BJ (cell line): ENCODE measurements at regions not wholly inside any gene's neighbourhood (a gene's known extent, or its start where the extent isn't known, plus 50 kb on each side); places are given as distances from the start of the nearest gene placed in this dataset.
"Not testable (repeated sequence)": the region's sequence is repeated elsewhere in the genome, so short reads cannot be mapped to it uniquely, and the experiment has no call there.

Experiments used
- CTCF ChIA-PET: fragments of 350-600 bp; formaldehyde crosslinking; extraction: SDS; loops from one replicate; lab custom pipeline; 2021; ENCODE audit warnings: antibody characterized with exemption, inconsistent platforms; lab: Yijun Ruan, JAX
- POLR2A ChIA-PET: fragments of 300-600 bp; sonication (Branson Sonifier 250); formaldehyde crosslinking; extraction: SDS; loops from one replicate; lab custom pipeline; 2021; ENCODE audit warnings: antibody characterized with exemption; lab: Charles Lee
- DNase-seq: peaks from one replicate; pipeline ENCODE4 v3.0.0-alpha.2; 2011; ENCODE audit warnings: low read depth
- H3K27me3 ChIP-seq: 2 replicates; pipeline ENCODE4 v1.6.0; 2011; ENCODE audit warnings: low read length; ENCODE audit not compliant: control insufficient read depth, insufficient read depth
- H3K36me3 ChIP-seq: 2 replicates; pipeline ENCODE4 v1.5.1; 2011; ENCODE audit warnings: low read length; ENCODE audit not compliant: control insufficient read depth, insufficient read depth
- H3K4me3 ChIP-seq: 2 replicates; pipeline ENCODE4 v1.5.1; 2011; ENCODE audit warnings: low read depth, mild to moderate bottlenecking, control low read depth, low read length
- TF ChIP-seq, protein P1 (sequence below): IDR thresholded peaks from 2 replicates; pipeline ENCODE4 v1.5.1; 2011; ENCODE audit warnings: low read depth, mild to moderate bottlenecking, control low read depth, inconsistent platforms, low read length, moderate library complexity; ENCODE audit not compliant: insufficient read depth

DNA sequence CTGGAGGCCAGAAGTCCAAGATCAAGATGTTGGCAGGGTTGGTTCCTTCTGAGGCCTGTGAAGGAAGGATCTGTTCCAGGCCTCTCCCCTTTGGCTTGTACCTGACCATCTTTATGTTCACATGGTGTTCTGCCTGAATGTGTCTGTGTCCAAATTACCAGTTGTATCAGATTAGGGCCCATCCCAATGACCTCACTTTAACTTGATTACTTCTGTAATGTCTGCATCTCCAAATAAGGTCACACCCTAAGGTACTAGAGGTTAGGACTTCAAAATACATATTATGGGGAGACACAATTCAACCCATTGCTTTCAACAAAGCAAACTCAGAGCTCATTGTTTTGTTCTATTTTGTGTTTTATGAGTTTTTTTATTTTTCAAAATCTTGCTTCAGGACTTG, 75.7 kb downstream of the TNFAIP3 start:
- H3K27me3 ChIP-seq: no peaks in the 10 kb centered on the region
- TF ChIP-seq, protein P1, sequence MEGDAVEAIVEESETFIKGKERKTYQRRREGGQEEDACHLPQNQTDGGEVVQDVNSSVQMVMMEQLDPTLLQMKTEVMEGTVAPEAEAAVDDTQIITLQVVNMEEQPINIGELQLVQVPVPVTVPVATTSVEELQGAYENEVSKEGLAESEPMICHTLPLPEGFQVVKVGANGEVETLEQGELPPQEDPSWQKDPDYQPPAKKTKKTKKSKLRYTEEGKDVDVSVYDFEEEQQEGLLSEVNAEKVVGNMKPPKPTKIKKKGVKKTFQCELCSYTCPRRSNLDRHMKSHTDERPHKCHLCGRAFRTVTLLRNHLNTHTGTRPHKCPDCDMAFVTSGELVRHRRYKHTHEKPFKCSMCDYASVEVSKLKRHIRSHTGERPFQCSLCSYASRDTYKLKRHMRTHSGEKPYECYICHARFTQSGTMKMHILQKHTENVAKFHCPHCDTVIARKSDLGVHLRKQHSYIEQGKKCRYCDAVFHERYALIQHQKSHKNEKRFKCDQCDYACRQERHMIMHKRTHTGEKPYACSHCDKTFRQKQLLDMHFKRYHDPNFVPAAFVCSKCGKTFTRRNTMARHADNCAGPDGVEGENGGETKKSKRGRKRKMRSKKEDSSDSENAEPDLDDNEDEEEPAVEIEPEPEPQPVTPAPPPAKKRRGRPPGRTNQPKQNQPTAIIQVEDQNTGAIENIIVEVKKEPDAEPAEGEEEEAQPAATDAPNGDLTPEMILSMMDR: no peak
- no peak overlapping the region for H3K4me3 ChIP-seq
- DNase-seq: no peak
- H3K36me3 ChIP-seq: no peaks in the 10 kb centered on the region
- CTCF ChIA-PET: interaction anchor here (1.0 to 7.2 kb wide), 7 partner anchors 9 to 244 kb away, joined by 3 to 37 read pairs (median 7); partner anchors contain the start of gene TNFAIP3
- POLR2A ChIA-PET: interaction anchor here (0.5 kb wide), 1 partner anchor 248 kb away, joined by 8 read pairs; no protein-coding TSS in a partner anchor

GRCh38 chr6:137944381-137944780, 77.3 kb downstream of the TNFAIP3 start:
- CTCF ChIA-PET: interaction anchor here (0.5 to 7.2 kb wide), 40 partner anchors 9 to 271 kb away, joined by 3 to 38 read pairs (median 5); partner anchors contain the start of gene TNFAIP3
- POLR2A ChIA-PET: interaction anchor here (0.6 kb wide), 1 partner anchor 1426 kb away, joined by 3 read pairs; no protein-coding TSS in a partner anchor
- not testable (repeated sequence) for H3K27me3 ChIP-seq, H3K36me3 ChIP-seq, H3K4me3 ChIP-seq
- peak; percentile 50 for DNase-seq

DNA sequence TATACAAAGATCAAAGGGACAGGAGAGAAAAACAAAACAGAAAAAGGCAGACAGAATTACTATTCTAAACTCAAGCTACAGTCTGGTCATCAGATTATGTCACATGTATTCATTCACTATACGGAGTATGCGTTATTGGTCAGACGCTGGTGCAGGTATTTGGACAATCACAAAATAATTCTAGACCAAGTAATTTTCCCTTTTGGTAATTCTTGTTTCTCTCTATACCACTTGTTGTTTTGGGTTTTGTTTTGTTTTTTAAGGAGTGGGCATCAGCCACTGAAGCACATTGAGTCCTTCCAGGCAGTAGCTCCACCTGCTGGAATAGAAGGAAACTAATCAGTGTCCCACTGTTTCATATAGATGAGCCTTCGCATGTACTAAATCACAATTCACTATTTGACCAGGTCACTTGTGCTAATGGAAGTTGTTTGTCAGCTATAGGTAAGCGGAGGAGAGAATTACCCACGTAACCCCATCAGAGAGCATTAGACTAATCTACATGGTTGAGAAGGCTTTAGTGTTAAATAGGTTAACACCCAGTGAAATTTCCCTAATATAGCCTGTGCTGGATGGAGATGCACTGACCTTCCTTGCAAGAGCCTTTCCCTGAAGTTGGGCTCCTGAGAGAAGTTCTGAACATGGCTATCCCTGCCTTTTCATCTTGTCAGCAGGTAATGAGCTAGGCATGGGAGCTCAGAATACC, 77.9 kb downstream of the TNFAIP3 start:
- no peaks in the 10 kb centered on the region for H3K36me3 ChIP-seq
- ChIA-PET POLR2A (interaction anchor here (0.6 kb wide), 1 partner anchor 1426 kb away, joined by 3 read pairs; no protein-coding TSS in a partner anchor), CTCF (interaction anchor here (0.7 to 7.2 kb wide), 38 partner anchors 8 to 272 kb away, joined by 3 to 38 read pairs (median 5); partner anchors contain the start of gene TNFAIP3)
- H3K4me3 ChIP-seq: no peak overlapping the region
- H3K27me3 ChIP-seq: no peaks in the 10 kb centered on the region
- TF ChIP-seq, protein P1: peak; percentile 80
- DNase-seq: no peak

- no peak for DNase-seq
- Histone ChIP-seq H3K4me3 (no peak overlapping the region), H3K36me3 (no peaks in the 10 kb centered on the region), H3K27me3 (0 out of 2 replicates have a peak, but pooled peaks cover 1% of the 10 kb centered on the region)
- TF ChIP-seq, protein P1: no peak
- POLR2A ChIA-PET: no interaction called here
- CTCF ChIA-PET: interaction anchor here (0.7 to 7.2 kb wide), 9 partner anchors 8 to 245 kb away, joined by 3 to 37 read pairs (median 5); partner anchors contain the start of gene TNFAIP3
Measured at GRCh38 chr6:137949686-137950390, 82.8 kb downstream of the TNFAIP3 start.

DNA sequence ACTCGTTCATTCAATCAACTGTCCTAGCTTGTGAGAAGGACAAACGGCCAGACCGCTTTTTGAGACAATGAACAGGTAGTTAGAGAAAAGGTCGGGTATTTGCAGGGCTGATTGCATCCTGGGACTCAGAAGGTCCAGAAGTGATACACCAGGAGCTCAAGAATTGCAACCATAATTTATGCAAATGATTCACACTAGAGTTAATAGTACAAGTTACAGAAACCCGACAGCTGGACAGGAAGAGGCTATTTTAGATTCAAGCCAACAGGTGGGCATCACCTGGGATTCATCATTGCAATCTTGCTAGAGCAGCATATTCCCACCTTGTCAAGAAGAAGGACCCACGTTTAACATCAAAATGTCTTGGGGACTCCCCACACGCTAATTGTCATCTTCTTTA, 83.5 kb downstream of the TNFAIP3 start:
- DNase-seq: no peak
- Histone ChIP-seq H3K36me3 (no peaks in the 10 kb centered on the region), H3K27me3 (0 out of 2 replicates have a peak, but pooled peaks cover 1% of the 10 kb centered on the region), H3K4me3 (no peak overlapping the region)
- ChIA-PET CTCF (interaction anchor here (0.7 to 1.7 kb wide), 7 partner anchors 9 to 246 kb away, joined by 3 to 6 read pairs (median 5); partner anchors contain the start of gene TNFAIP3), POLR2A (no interaction called here)
- TF ChIP-seq, protein P1: no peak
